ENCODE measurements at regions not wholly inside any gene's neighbourhood (a gene's known extent, or its start where the extent isn't known, plus 50 kb on each side); places are given as distances from the start of the nearest gene placed in this dataset.

GRCh38 chr9:107721705-107722245, 232.2 kb upstream of the KLF4 start:
- no peak overlapping the region for H2AFZ ChIP-seq (ENCODE audit: insufficient read depth, low read depth, low read length, poor library complexity, severe bottlenecking)
- no peak overlapping the region for H3K9ac ChIP-seq (ENCODE audit: insufficient read depth, low read length, poor library complexity, severe bottlenecking)
- no peak overlapping the region for H3K4me2 ChIP-seq (replicated peaks; ENCODE audit: extremely low read depth, low read length, poor library complexity, severe bottlenecking)
- no peak for TF ChIP-seq CTCF (IDR thresholded peaks at IDR 0.05)
- H3K27me3 ChIP-seq (ENCODE audit: control insufficient read depth in 2 of 2, insufficient read depth in 2 of 2, low read length in 2 of 2) = no peaks in the 10 kb centered on the region
- no peak overlapping the region for H3K4me3 ChIP-seq (replicated peaks in 1 of 3; ENCODE audit: low read depth in 2 of 3, low read length in 3 of 3)
- H3K4me1 ChIP-seq (ENCODE audit: control insufficient read depth in 1 of 2, insufficient read depth in 2 of 2, low read length in 2 of 2) = peaks cover 8 to 19% of the 10 kb centered on the region in 2 donors
- H3K4me3 Mint-ChIP-seq = peak overlapping the region in 1 of 2 donors; percentile 23
- no peaks in the 10 kb centered on the region for H4K20me1 ChIP-seq (ENCODE audit: insufficient read depth, low read length)
- peak overlapping the region in 1 of 7 donors; percentile 19 for H3K27ac Mint-ChIP-seq
- H3K27me3 Mint-ChIP-seq (ENCODE audit: low read depth in 3 of 3) = peaks cover 0 to 3% (median 0%) of the 10 kb centered on the region in 3 donors
- peak in 1 of 3 donors; percentile 18 for DNase-seq
- H3K36me3 Mint-ChIP-seq = peaks cover 0 to 5% of the 10 kb centered on the region in 2 donors
- peaks cover 0 to 7% (median 2%) of the 10 kb centered on the region in 7 donors for H3K9me3 Mint-ChIP-seq
- H3K27ac ChIP-seq (ENCODE audit: low read depth in 1 of 2, low read length in 2 of 2) = peak overlapping the region in 1 of 2 donors; percentile 26
- no peaks in the 10 kb centered on the region for H3K36me3 ChIP-seq (replicated peaks in 1 of 2; ENCODE audit: control insufficient read depth in 1 of 2, insufficient read depth in 2 of 2, low read length in 2 of 2)
- peaks cover 29% of the 10 kb centered on the region for H3K4me1 Mint-ChIP-seq
- H3K9me3 ChIP-seq (replicated peaks in 1 of 2; ENCODE audit: control insufficient read depth in 1 of 2, insufficient read depth in 1 of 2, low read length in 2 of 2) = no peaks in the 10 kb centered on the region
- WGBS (ENCODE audit: insufficient coverage) = 80% methylated on average over 1 of the region's 5 CpGs
- H3K79me2 ChIP-seq (ENCODE audit: insufficient read depth, low read length) = no peaks in the 10 kb centered on the region
- intact Hi-C loops (cut with micrococcal nuclease) = no loop called here

GRCh38 chr9:107720501-107720900, 230.9 kb upstream of the KLF4 start:
- peaks cover 8 to 17% of the 10 kb centered on the region in 2 donors for H3K4me1 ChIP-seq (ENCODE audit: control insufficient read depth in 1 of 2, insufficient read depth in 2 of 2, low read length in 2 of 2)
- H3K27me3 Mint-ChIP-seq (ENCODE audit: low read depth in 3 of 3) = peaks cover 0 to 3% (median 0%) of the 10 kb centered on the region in 3 donors
- H3K4me1 Mint-ChIP-seq = peaks cover 29% of the 10 kb centered on the region
- H3K79me2 ChIP-seq (ENCODE audit: insufficient read depth, low read length) = no peaks in the 10 kb centered on the region
- H3K4me3 ChIP-seq (replicated peaks in 1 of 3; ENCODE audit: low read depth in 2 of 3, low read length in 3 of 3) = no peak overlapping the region
- no peak overlapping the region for H3K4me2 ChIP-seq (replicated peaks; ENCODE audit: extremely low read depth, low read length, poor library complexity, severe bottlenecking)
- H3K27ac ChIP-seq (ENCODE audit: low read depth in 1 of 2, low read length in 2 of 2) = no peak overlapping the region
- H3K4me3 Mint-ChIP-seq = no peak overlapping the region
- intact Hi-C loops (cut with micrococcal nuclease) = no loop called here
- H3K36me3 ChIP-seq (replicated peaks in 1 of 2; ENCODE audit: control insufficient read depth in 1 of 2, insufficient read depth in 2 of 2, low read length in 2 of 2) = no peaks in the 10 kb centered on the region
- H2AFZ ChIP-seq (ENCODE audit: insufficient read depth, low read depth, low read length, poor library complexity, severe bottlenecking) = no peak overlapping the region
- no peaks in the 10 kb centered on the region for H4K20me1 ChIP-seq (ENCODE audit: insufficient read depth, low read length)
- H3K27me3 ChIP-seq (ENCODE audit: control insufficient read depth in 2 of 2, insufficient read depth in 2 of 2, low read length in 2 of 2) = no peaks in the 10 kb centered on the region
- H3K9me3 Mint-ChIP-seq = peaks cover 0 to 7% (median 2%) of the 10 kb centered on the region in 7 donors
- H3K27ac Mint-ChIP-seq = no peak overlapping the region
- WGBS (ENCODE audit: insufficient coverage) = 100% methylated on average over 1 of the region's 2 CpGs
- no peak for DNase-seq
- no peaks in the 10 kb centered on the region for H3K9me3 ChIP-seq (replicated peaks in 1 of 2; ENCODE audit: control insufficient read depth in 1 of 2, insufficient read depth in 1 of 2, low read length in 2 of 2)
- TF ChIP-seq CTCF (IDR thresholded peaks at IDR 0.05) = no peak
- no peak overlapping the region for H3K9ac ChIP-seq (ENCODE audit: insufficient read depth, low read length, poor library complexity, severe bottlenecking)
- H3K36me3 Mint-ChIP-seq = peaks cover 0 to 5% of the 10 kb centered on the region in 2 donors

Measured in CD14-positive monocyte (primary cell).